Left lung (tissue), 4 donors: ENCODE measurements at regions not wholly inside any gene's neighbourhood (a gene's known extent, or its start where the extent isn't known, plus 50 kb on each side); places are given as distances from the start of the nearest gene placed in this dataset.

ENCODE experiments used
- ATAC-seq: fragments of 200-7000 bp; cut with Tn5 transposase; one replicate; pipeline ENCODE4 v1.9.1; 2020; ENCODE audit warnings: moderate library complexity
- DNase-seq, 4 donors: peaks; one replicate each; pipeline ENCODE4 v3.0.0-alpha.2; 2013 to 2020
- H3K27ac ChIP-seq, 2 donors: fragments of 200-600 bp; sonication (generic) in 1 of 2; one replicate each; pipeline versions ENCODE4 v1.5.0 to v1.8.0; 2020 to 2021
- H3K27me3 ChIP-seq, 2 donors: fragments of 200-600 bp; sonication (generic) in 1 of 2; one replicate each; pipeline versions ENCODE4 v1.5.0 to v1.8.0; 2020 to 2021
- H3K36me3 ChIP-seq, 2 donors: fragments of 200-600 bp; sonication (generic) in 1 of 2; one replicate each; pipeline versions ENCODE4 v1.5.0 to v1.8.0; 2020 to 2021
- H3K4me1 ChIP-seq, 2 donors: fragments of 200-600 bp; one replicate each; pipeline ENCODE4 v1.8.0; 2021
- H3K4me3 ChIP-seq, 2 donors: fragments of 200-600 bp; sonication (generic) in 1 of 2; one replicate each; pipeline versions ENCODE4 v1.5.0 to v1.8.0; 2020 to 2021; ENCODE audit warnings: mild to moderate bottlenecking in 1 of 2
- H3K9me3 ChIP-seq, 2 donors: fragments of 200-600 bp; sonication (generic) in 1 of 2; one replicate each; pipeline versions ENCODE4 v1.5.0 to v1.8.0; 2020 to 2021
- CTCF ChIP-seq, 2 donors: fragments of 200-600 bp; sonication (generic) in 1 of 2; IDR thresholded peaks; one replicate each; pipeline versions ENCODE4 v1.5.0 to v1.8.0; 2021; ENCODE audit warnings: antibody characterized with exemption in 2 of 2
- intact Hi-C, 2 donors: fragments of 100-400 bp; cut with DNase I; formaldehyde crosslinking; loops; one replicate each; pipeline versions ENCODE4 v1.11.2 to v1.14.2; 2022
- donor health status: DM: no; HTN: yes; CAD: no.
- donor health status: DM: no; HTN: no; CAD: no.

- H3K27me3 ChIP-seq: peaks cover 26 to 72% of the 10 kb centered on the region in 2 donors
Measured at GRCh38 chr12:65643595-65644386, 180.5 kb upstream of the HMGA2 start.

GRCh38 chr12:65646127-65646643 lies 178.1 kb upstream of the HMGA2 start:
- ATAC-seq (no peak), DNase-seq (no peak)
- no peak overlapping the region for H3K4me3 ChIP-seq
- H3K4me1 ChIP-seq: no peaks in the 10 kb centered on the region
- H3K27me3 ChIP-seq: peaks cover 25 to 56% of the 10 kb centered on the region in 2 donors
- H3K27ac ChIP-seq: no peak overlapping the region
- no peaks in the 10 kb centered on the region for H3K36me3 ChIP-seq
- no peaks in the 10 kb centered on the region for H3K9me3 ChIP-seq
- intact Hi-C loops: no loop called here
- no peak for TF ChIP-seq CTCF (IDR thresholded peaks at IDR 0.05)

More at GRCh38 chr12:65643595-65644386, 180.5 kb upstream of the HMGA2 start:
- DNase-seq: no peak
- no peak for ATAC-seq
- Histone ChIP-seq H3K4me1 (no peaks in the 10 kb centered on the region), H3K27ac (no peak overlapping the region), H3K36me3 (no peaks in the 10 kb centered on the region), H3K4me3 (no peak overlapping the region), H3K9me3 (no peaks in the 10 kb centered on the region)
- no peak for TF ChIP-seq CTCF (IDR thresholded peaks at IDR 0.05)
- intact Hi-C loops: no loop called here

GRCh38 chr12:65647074-65647473 lies 177.2 kb upstream of the HMGA2 start:
- no peak for DNase-seq
- H3K27me3 ChIP-seq: peaks cover 16 to 50% of the 10 kb centered on the region in 2 donors
- H3K36me3 ChIP-seq: no peaks in the 10 kb centered on the region
- no peak overlapping the region for H3K27ac ChIP-seq
- TF ChIP-seq CTCF (IDR thresholded peaks at IDR 0.05): no peak
- H3K9me3 ChIP-seq: no peaks in the 10 kb centered on the region
- H3K4me3 ChIP-seq: no peak overlapping the region
- ATAC-seq: no peak
- H3K4me1 ChIP-seq: no peaks in the 10 kb centered on the region
- intact Hi-C loops: no loop called here

GRCh38 chr12:65648461-65648860 lies 175.8 kb upstream of the HMGA2 start:
- ATAC-seq: no peak
- no peak overlapping the region for H3K4me3 ChIP-seq

More at GRCh38 chr12:65648461-65648860, 175.8 kb upstream of the HMGA2 start:
- Histone ChIP-seq H3K27me3 (peaks cover 7 to 49% of the 10 kb centered on the region in 2 donors), H3K4me1 (no peaks in the 10 kb centered on the region), H3K9me3 (no peaks in the 10 kb centered on the region), H3K27ac (no peak overlapping the region), H3K36me3 (no peaks in the 10 kb centered on the region)
- no peak for TF ChIP-seq CTCF (IDR thresholded peaks at IDR 0.05)
- intact Hi-C loops: no loop called here
- no peak for DNase-seq
